ENCODE measurements at regions not wholly inside any gene's neighbourhood (a gene's known extent, or its start where the extent isn't known, plus 50 kb on each side); places are given as distances from the start of the nearest gene placed in this dataset.
A peak's percentile ranks its signal among the peaks of the same experiment; 100 is the strongest.

DNA sequence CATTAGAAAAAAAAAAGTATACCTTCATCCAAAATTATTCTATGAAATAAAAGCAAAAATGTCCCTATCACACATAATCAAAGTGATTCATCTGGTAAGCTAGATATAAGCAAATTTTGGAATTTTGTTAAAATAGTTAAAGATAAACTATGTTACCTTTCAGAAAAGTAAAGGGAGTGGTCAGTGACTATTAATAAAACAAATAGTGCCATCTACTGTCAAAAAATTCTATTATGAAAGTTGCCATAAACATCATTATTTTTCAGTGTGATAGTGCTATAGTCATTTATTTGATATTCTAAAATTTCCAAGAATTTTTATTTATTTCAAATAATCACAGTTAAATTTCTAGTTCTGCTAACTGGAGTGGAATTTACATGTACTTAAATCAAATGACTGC, 803.7 kb downstream of the KCNT2 start:
- TF ChIP-seq, protein P1, sequence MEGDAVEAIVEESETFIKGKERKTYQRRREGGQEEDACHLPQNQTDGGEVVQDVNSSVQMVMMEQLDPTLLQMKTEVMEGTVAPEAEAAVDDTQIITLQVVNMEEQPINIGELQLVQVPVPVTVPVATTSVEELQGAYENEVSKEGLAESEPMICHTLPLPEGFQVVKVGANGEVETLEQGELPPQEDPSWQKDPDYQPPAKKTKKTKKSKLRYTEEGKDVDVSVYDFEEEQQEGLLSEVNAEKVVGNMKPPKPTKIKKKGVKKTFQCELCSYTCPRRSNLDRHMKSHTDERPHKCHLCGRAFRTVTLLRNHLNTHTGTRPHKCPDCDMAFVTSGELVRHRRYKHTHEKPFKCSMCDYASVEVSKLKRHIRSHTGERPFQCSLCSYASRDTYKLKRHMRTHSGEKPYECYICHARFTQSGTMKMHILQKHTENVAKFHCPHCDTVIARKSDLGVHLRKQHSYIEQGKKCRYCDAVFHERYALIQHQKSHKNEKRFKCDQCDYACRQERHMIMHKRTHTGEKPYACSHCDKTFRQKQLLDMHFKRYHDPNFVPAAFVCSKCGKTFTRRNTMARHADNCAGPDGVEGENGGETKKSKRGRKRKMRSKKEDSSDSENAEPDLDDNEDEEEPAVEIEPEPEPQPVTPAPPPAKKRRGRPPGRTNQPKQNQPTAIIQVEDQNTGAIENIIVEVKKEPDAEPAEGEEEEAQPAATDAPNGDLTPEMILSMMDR (IDR thresholded peaks at IDR 0.05; ENCODE audit: borderline replicate concordance, extremely low read depth, low read length, poor library complexity, severe bottlenecking), result peak; percentile 18
- TF ChIP-seq EZH2 (IDR thresholded peaks at IDR 0.05; ENCODE audit: borderline replicate concordance, low read depth, low read length, severe bottlenecking), result no peak
